ENCODE measurements at regions not wholly inside any gene's neighbourhood (a gene's known extent, or its start where the extent isn't known, plus 50 kb on each side); places are given as distances from the start of the nearest gene placed in this dataset.

DNA sequence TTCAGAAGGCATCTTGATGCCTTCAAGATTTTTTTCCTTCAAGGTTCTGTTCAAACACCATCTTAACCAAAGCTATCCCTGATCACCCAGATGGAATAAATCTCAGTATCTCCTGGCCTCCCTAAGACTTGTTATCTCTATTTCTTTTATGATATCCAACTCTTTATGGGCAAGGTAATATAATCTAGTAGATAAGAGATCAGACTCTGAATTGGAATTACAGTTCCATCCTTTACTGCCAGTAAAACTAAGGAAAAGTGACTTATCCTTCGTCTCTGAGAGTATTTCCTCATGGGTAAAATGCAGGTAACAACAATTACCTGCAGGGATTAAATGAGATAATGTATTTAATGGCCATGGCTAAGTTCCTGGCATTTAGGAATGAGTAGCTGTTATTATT, 445.0 kb upstream of the DAB1 start:
- no peaks in the 10 kb centered on the region for H3K36me3 ChIP-seq (ENCODE audit: control insufficient read depth in 2 of 3, insufficient read depth in 3 of 3, low read length in 3 of 3)
- H3K4me1 ChIP-seq (ENCODE audit: control insufficient read depth in 2 of 3, insufficient read depth in 2 of 3, low read depth in 1 of 3, low read length in 3 of 3) = no peaks in the 10 kb centered on the region
- no peaks in the 10 kb centered on the region for H3K9me3 ChIP-seq (ENCODE audit: control insufficient read depth in 2 of 3, insufficient read depth in 1 of 3, low read length in 3 of 3)
- TF ChIP-seq CTCF (IDR thresholded peaks at IDR 0.05; ENCODE audit: borderline replicate concordance, extremely low read depth, insufficient read depth) = no peak
- no peak overlapping the region for H3K4me3 ChIP-seq (ENCODE audit: low read length in 3 of 3)
- H3K27me3 ChIP-seq (ENCODE audit: control insufficient read depth, insufficient read depth, low read length) = no peaks in the 10 kb centered on the region
- intact Hi-C loops (cut with DNase I) = no loop called here
- no peak for DNase-seq
- H3K27ac ChIP-seq (ENCODE audit: low read depth in 2 of 2, low read length in 2 of 2) = no peak overlapping the region
- FAIRE-seq = no peak
- H3K9ac ChIP-seq (ENCODE audit: low read length in 3 of 3) = no peak overlapping the region

DNA sequence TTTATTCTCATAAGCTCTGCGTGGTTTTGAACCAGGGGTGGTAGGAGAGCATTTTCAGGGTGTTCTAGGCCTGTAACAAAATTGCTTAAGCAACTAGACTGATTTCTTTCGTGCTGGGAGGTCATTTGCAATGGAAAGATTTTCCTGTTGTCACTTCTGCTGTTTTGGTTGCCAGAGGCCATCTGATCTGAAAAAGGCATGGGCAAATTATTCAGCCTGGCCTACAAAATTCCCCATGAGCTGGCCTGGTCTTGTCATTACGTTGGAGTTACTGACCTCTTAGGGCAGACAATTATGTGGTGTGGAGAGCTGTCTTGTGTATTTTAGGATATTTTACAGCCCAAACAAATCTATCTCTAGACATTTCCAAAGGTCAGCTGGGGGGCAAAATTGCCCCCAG, 444.4 kb upstream of the DAB1 start:
- no peak for FAIRE-seq
- DNase-seq = no peak
- intact Hi-C loops (cut with DNase I) = no loop called here
- no peaks in the 10 kb centered on the region for H3K9me3 ChIP-seq (ENCODE audit: control insufficient read depth in 2 of 3, insufficient read depth in 1 of 3, low read length in 3 of 3)
- no peaks in the 10 kb centered on the region for H3K4me1 ChIP-seq (ENCODE audit: control insufficient read depth in 2 of 3, insufficient read depth in 2 of 3, low read depth in 1 of 3, low read length in 3 of 3)
- H3K27ac ChIP-seq (ENCODE audit: low read depth in 2 of 2, low read length in 2 of 2) = no peak overlapping the region
- TF ChIP-seq CTCF (IDR thresholded peaks at IDR 0.05; ENCODE audit: borderline replicate concordance, extremely low read depth, insufficient read depth) = no peak
- no peak overlapping the region for H3K9ac ChIP-seq (ENCODE audit: low read length in 3 of 3)
- no peaks in the 10 kb centered on the region for H3K27me3 ChIP-seq (ENCODE audit: control insufficient read depth, insufficient read depth, low read length)
- H3K36me3 ChIP-seq (ENCODE audit: control insufficient read depth in 2 of 3, insufficient read depth in 3 of 3, low read length in 3 of 3) = no peaks in the 10 kb centered on the region
- no peak overlapping the region for H3K4me3 ChIP-seq (ENCODE audit: low read length in 3 of 3)

GRCh38 chr1:57866998-57867397, 443.1 kb upstream of the DAB1 start:
- no peaks in the 10 kb centered on the region for H3K4me1 ChIP-seq (ENCODE audit: control insufficient read depth in 2 of 3, insufficient read depth in 2 of 3, low read depth in 1 of 3, low read length in 3 of 3)
- DNase-seq (peak in 1 of 5 donors; percentile 18), FAIRE-seq (no peak)
- no peaks in the 10 kb centered on the region for H3K9me3 ChIP-seq (ENCODE audit: control insufficient read depth in 2 of 3, insufficient read depth in 1 of 3, low read length in 3 of 3)
- intact Hi-C loops (cut with DNase I) = no loop called here
- H3K4me3 ChIP-seq (ENCODE audit: low read length in 3 of 3) = no peak overlapping the region
- no peaks in the 10 kb centered on the region for H3K27me3 ChIP-seq (ENCODE audit: control insufficient read depth, insufficient read depth, low read length)
- no peak overlapping the region for H3K9ac ChIP-seq (ENCODE audit: low read length in 3 of 3)
- no peaks in the 10 kb centered on the region for H3K36me3 ChIP-seq (ENCODE audit: control insufficient read depth in 2 of 3, insufficient read depth in 3 of 3, low read length in 3 of 3)
- no peak overlapping the region for H3K27ac ChIP-seq (ENCODE audit: low read depth in 2 of 2, low read length in 2 of 2)
- TF ChIP-seq CTCF (IDR thresholded peaks at IDR 0.05; ENCODE audit: borderline replicate concordance, extremely low read depth, insufficient read depth) = no peak

DNA sequence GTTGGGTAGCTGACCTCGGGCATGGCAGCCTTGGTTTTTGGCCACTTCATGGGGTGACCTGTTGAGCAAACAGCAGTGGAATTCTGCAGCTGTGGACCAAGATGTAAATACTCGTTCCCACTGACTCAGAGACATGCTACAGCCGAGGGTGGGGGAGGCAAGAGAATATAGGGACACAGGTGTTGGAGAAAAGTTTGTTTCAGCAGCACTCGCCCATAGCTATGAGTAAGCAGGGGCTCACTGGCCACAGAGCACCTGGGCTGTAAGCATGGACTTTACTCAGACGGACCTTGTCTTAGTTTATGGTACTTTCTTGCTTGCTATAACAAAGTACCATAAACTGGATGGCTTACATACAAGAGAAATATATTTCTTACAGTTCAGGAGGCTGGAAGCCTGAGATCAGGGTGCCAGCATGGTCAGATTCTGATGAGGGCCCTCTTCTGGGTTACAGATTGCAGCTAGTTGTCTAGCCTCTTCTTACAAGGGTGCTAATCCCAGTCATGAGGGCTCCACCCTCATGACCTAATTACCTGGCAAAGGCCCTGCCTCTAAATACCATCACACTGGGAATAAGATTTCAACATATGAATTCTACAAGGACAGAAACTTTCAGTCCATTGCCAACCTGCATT, 437.2 kb upstream of the DAB1 start:
- Histone ChIP-seq H3K9me3 (ENCODE audit: control insufficient read depth in 2 of 3, insufficient read depth in 1 of 3, low read length in 3 of 3) (no peaks in the 10 kb centered on the region), H3K27me3 (ENCODE audit: control insufficient read depth, insufficient read depth, low read length) (no peaks in the 10 kb centered on the region), H3K9ac (ENCODE audit: low read length in 3 of 3) (no peak overlapping the region), H3K27ac (ENCODE audit: low read depth in 2 of 2, low read length in 2 of 2) (no peak overlapping the region), H3K36me3 (ENCODE audit: control insufficient read depth in 2 of 3, insufficient read depth in 3 of 3, low read length in 3 of 3) (no peaks in the 10 kb centered on the region), H3K4me3 (ENCODE audit: low read length in 3 of 3) (no peak overlapping the region), H3K4me1 (ENCODE audit: control insufficient read depth in 2 of 3, insufficient read depth in 2 of 3, low read depth in 1 of 3, low read length in 3 of 3) (no peaks in the 10 kb centered on the region)
- DNase-seq = no peak
- no peak for TF ChIP-seq CTCF (IDR thresholded peaks at IDR 0.05; ENCODE audit: borderline replicate concordance, extremely low read depth, insufficient read depth)
- no peak for FAIRE-seq
- intact Hi-C loops (cut with DNase I) = no loop called here
